HCEC 1CT (cell line): ENCODE measurements at regions not wholly inside any gene's neighbourhood (a gene's known extent, or its start where the extent isn't known, plus 50 kb on each side); places are given as distances from the start of the nearest gene placed in this dataset.
A peak's percentile ranks its signal among the peaks of the same experiment; 100 is the strongest.

Experiments used
- DNase-seq: peaks from one replicate; pipeline ENCODE4 v3.0.0-alpha.2; 2017

DNA sequence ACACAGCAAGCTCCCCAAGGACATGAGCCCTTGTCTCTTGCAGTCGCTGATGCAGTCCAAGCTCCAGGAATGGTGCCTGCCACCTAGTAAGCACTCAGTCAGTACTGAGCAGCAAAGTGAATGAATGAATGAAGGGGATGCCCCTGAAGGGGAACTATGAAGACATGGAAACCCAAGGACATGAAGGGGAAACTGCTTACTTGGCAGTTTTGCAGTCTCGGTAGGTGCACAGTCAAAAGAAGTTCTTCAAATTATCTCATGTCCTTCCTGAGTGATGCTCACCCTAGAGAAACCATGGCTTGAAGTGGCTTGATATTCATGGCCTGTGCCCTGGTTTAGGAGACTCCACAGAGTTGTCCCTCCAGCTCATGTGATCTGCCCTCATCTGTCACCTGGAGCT, 102.1 kb upstream of the DLX2 start:
- DNase-seq, result no peak

DNA sequence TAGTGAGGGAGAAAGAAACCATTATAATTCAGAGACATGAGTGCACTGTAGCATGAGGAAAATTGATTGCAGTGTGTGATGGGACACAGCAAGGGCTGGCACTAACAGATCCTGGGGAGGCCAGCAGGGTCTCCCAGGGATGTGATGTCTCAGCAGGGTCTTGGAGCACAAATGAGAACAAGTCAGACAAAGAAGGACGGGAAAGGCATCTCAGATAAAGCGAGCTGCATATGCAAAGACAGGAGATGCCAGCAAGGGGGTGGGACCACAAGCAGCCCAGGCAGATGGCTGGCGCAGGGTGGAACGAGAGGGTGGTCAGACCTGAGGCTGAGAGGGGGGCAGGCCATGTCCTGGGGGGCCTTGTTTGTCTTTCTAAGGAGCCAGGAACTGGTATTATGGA, 102.6 kb upstream of the DLX2 start:
- no peak for DNase-seq

GRCh38 chr2:172207911-172208310, 105.2 kb upstream of the DLX2 start:
- DNase-seq, result peak; percentile 53

- DNase-seq, result peak; percentile 90
These were observed 106.2 kb upstream of the DLX2 start for GRCh38 chr2:172208791-172209325.

GRCh38 chr2:172210599-172210998, 107.9 kb upstream of the DLX2 start:
- no peak for DNase-seq

DNA sequence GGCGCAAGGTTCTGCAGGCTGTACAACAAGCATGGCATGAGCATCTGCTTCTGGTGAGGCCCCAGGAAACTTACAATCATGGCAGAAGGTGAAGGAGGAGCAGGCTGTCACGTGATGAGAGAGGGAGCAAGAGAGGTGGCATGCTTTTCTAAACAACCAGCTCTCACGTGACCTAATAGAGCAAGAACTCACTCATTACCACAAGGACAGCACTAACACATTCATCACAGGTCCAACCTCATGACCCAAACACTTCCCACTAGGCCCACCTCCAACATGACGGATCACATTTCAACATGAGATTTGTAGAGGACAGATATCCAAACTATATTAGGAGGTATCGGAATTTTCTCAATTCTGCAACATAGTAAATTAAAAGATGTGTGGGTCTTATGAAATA, 108.8 kb upstream of the DLX2 start:
- DNase-seq, result peak; percentile 61

GRCh38 chr2:172213116-172213860, 110.6 kb upstream of the DLX2 start:
- no peak for DNase-seq

- DNase-seq, result no peak
These were observed 111.6 kb upstream of the DLX2 start for GRCh38 chr2:172214252-172214651.

GRCh38 chr2:172215172-172215935, 112.7 kb upstream of the DLX2 start:
- DNase-seq, result no peak

DNA sequence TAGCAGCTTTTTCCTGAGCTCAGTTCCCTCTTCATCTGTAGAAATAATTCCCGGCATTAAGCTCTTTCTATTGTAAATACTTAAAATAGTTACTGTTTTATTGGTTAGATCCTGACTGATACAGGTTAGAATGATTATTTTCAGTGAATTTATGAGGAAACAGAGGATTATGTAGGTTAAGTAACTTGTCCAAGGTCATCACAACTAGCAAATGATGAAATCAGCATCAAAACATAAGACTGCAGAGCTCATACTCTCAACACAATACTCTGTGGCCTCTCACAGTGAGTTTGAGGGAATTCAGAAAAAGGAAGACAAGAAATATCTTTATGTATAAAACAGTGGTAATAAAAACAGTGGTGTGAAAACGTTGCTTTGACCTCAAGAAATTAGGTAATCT, 113.2 kb upstream of the DLX2 start:
- DNase-seq, result no peak

GRCh38 chr2:172216477-172216876, 113.8 kb upstream of the DLX2 start:
- no peak for DNase-seq

- no peak for DNase-seq
These were observed 116.5 kb upstream of the DLX2 start for GRCh38 chr2:172219201-172219600.

- DNase-seq, result no peak
These were observed 117.4 kb upstream of the DLX2 start for GRCh38 chr2:172220121-172220520.

- DNase-seq, result no peak
These were observed 120.9 kb upstream of the DLX2 start for GRCh38 chr2:172223601-172224054.

GRCh38 chr2:172225786-172226185, 123.1 kb upstream of the DLX2 start:
- no peak for DNase-seq

GRCh38 chr2:172226244-172227061, 123.8 kb upstream of the DLX2 start:
- no peak for DNase-seq

DNA sequence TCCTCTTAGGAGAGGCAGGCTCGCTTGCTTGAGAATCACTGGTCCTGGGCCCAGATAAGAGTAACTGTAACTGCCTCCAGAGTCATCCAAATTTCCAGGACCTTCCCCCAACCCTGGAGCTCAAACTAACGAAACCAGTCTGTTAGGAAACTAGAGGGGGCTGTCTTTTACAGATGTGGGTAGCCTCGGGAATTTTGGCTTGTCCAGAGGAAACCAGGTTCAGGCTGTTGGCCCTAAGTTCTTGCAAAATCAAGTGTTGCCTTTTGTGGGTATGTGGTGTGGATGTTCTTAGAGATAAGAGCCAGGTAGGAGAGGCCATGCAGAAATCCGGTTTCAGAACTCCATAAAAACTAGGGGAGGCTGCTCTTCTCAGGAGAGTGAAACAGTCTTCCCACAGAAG, 125.0 kb upstream of the DLX2 start:
- DNase-seq, result no peak

GRCh38 chr2:172228177-172228808, 125.6 kb upstream of the DLX2 start:
- DNase-seq, result no peak

DNA sequence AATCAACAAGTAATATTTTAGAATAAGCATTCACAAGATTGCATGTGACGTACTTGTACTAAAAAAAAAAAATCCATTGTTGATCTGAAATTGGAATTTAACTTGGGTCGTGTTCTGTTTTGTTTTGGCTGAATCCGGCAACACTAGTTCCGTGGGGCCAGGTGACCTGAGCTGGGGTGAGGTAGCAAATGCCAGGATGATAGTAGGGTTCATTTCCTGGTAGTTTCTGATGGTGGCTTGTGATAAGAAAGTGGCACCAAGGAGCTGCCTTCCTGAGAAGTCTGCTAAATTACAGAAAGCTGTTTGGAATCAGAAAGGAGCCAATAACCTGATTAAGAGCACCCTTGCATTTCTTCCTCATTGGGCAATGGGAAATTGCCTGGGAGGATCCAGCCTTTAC, 126.4 kb upstream of the DLX2 start:
- no peak for DNase-seq

- DNase-seq, result no peak
These were observed 127.7 kb upstream of the DLX2 start for GRCh38 chr2:172230332-172230888.

DNA sequence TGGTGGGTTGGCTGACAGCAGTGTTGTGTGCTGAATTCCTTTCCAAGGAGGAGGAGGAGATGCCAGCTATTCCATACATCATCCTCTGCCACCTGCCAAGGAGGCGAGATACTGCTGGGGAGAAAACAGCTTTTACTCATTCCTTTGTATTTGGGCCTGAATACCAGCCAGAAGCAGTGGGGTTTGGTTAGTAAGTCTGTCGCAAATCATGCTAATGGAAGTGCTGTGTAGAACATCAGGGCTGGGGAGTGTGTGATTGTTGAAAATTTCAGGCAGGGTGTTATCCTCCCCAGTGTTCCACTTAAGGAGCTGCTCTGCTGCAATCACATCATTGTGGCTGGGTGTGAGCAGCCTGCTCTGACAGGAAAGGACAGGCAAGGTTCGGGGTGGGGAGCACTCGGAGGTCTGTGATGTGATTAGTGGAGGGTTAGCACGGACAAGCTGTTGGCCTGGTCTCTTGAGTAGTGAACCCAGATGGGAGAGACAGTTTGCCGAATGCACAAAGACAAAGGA, 128.2 kb upstream of the DLX2 start:
- DNase-seq, result no peak

DNA sequence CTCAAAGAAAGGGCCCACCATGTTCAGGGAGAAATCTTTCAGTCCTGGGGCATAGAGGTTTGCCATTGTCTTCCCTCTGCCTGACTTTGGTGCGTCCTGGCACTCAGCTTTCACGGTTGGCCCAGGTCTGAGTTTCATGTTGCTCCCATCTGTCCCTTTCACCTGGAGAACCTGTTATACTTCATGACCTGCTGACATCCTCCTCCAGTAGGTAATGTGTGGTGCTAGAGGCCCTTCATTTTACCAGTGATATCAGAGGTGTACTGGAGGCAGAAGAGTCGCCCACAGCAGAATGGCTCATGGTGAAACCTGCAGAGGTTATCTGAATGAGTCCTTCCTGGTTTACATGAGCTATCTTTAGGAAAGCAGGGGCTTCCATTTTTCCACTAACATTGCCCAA, 128.8 kb upstream of the DLX2 start:
- DNase-seq, result no peak
